ENCODE measurements at regions not wholly inside any gene's neighbourhood (a gene's known extent, or its start where the extent isn't known, plus 50 kb on each side); places are given as distances from the start of the nearest gene placed in this dataset.

- TF ChIP-seq CTCF (IDR thresholded peaks at IDR 0.05): no peak
- no peak for TF ChIP-seq POLR2A (IDR thresholded peaks at IDR 0.05)
- TF ChIP-seq POLR2AphosphoS5 (IDR thresholded peaks at IDR 0.05): no peak
- no peak for TF ChIP-seq EP300 (IDR thresholded peaks at IDR 0.05)
These were observed 375.3 kb upstream of the NFE2L3 start for GRCh38 chr7:25776744-25777123.

Data from sigmoid colon (tissue), 4 donors.